GM12891 (cell line): ENCODE measurements at regions not wholly inside any gene's neighbourhood (a gene's known extent, or its start where the extent isn't known, plus 50 kb on each side); places are given as distances from the start of the nearest gene placed in this dataset.

Experiments used
- PAX5 ChIP-seq: IDR thresholded peaks from 2 replicates; pipeline ENCODE4 v1.6.1; 2011; ENCODE audit warnings: low read length, moderate library complexity, mild to moderate bottlenecking; ENCODE audit not compliant: insufficient read depth, severe bottlenecking
- POLR2A ChIP-seq: IDR thresholded peaks from 2 replicates; pipeline ENCODE4 v1.6.1; 2011; ENCODE audit warnings: low read depth, low read length, control low read depth
- POLR2AphosphoS5 ChIP-seq: IDR thresholded peaks from 2 replicates; pipeline ENCODE4 v1.6.1; 2011; ENCODE audit warnings: low read depth, low read length, control low read depth
- POU2F2 ChIP-seq: IDR thresholded peaks from 2 replicates; pipeline ENCODE4 v1.6.1; 2011; ENCODE audit warnings: low read depth, mild to moderate bottlenecking, control low read depth, low read length, moderate library complexity
- SPI1 ChIP-seq: IDR thresholded peaks from 2 replicates; pipeline ENCODE4 v1.6.1; 2011; ENCODE audit warnings: low read depth, low read length, control low read depth
- TAF1 ChIP-seq: IDR thresholded peaks from 2 replicates; pipeline ENCODE4 v1.6.1; 2011; ENCODE audit warnings: low read depth, low read length, control low read depth

GRCh38 chr2:65691816-65692215 lies 259.4 kb upstream of the SPRED2 start:
- TF ChIP-seq POLR2A = no peak
- no peak for TF ChIP-seq POLR2AphosphoS5
- TF ChIP-seq SPI1 = no peak
- no peak for TF ChIP-seq POU2F2
- no peak for TF ChIP-seq TAF1
- no peak for TF ChIP-seq PAX5
